Embryonic facial prominence (tissue), 1 donor: ENCODE measurements at regions not wholly inside any gene's neighbourhood (a gene's known extent, or its start where the extent isn't known, plus 50 kb on each side); places are given as distances from the start of the nearest gene placed in this dataset.
A peak's percentile ranks its signal among the peaks of the same experiment; 100 is the strongest.

ENCODE experiments used
- DNase-seq: peaks from one replicate; pipeline ENCODE4 v3.0.0-alpha.2; 2016; ENCODE audit errors: extremely low spot score

- no peak for DNase-seq
These were observed 78.6 kb upstream of the MGMT start for GRCh38 chr10:129388435-129388834.

- DNase-seq: no peak
These were observed 77.8 kb upstream of the MGMT start for GRCh38 chr10:129389194-129389593.

- DNase-seq: no peak
These were observed 76.9 kb upstream of the MGMT start for GRCh38 chr10:129390147-129390546.

GRCh38 chr10:129390726-129391125 is 76.3 kb upstream of the MGMT start:
- no peak for DNase-seq

GRCh38 chr10:129391464-129391863 is 75.6 kb upstream of the MGMT start:
- DNase-seq: no peak

- no peak for DNase-seq
These were observed 74.2 kb upstream of the MGMT start for GRCh38 chr10:129392855-129393254.

- DNase-seq: no peak
These were observed 73.2 kb upstream of the MGMT start for GRCh38 chr10:129393812-129394211.

GRCh38 chr10:129394518-129395328 is 72.3 kb upstream of the MGMT start:
- DNase-seq: no peak

GRCh38 chr10:129396021-129396722 is 70.9 kb upstream of the MGMT start:
- DNase-seq: no peak

- DNase-seq: no peak
These were observed 69.7 kb upstream of the MGMT start for GRCh38 chr10:129397198-129397974.

GRCh38 chr10:129398711-129399141 is 68.3 kb upstream of the MGMT start:
- DNase-seq: peak; percentile 36

- no peak for DNase-seq
These were observed 66.6 kb upstream of the MGMT start for GRCh38 chr10:129400426-129400825.

GRCh38 chr10:129402459-129402858 is 64.6 kb upstream of the MGMT start:
- DNase-seq: no peak

- DNase-seq: no peak
These were observed 63.0 kb upstream of the MGMT start for GRCh38 chr10:129404091-129404490.

- DNase-seq: no peak
These were observed 61.7 kb upstream of the MGMT start for GRCh38 chr10:129405389-129405788.

- no peak for DNase-seq
These were observed 56.2 kb upstream of the MGMT start for GRCh38 chr10:129410688-129411392.

- no peak for DNase-seq
These were observed 55.7 kb upstream of the MGMT start for GRCh38 chr10:129411393-129411705.

- DNase-seq: no peak
These were observed 55.3 kb upstream of the MGMT start for GRCh38 chr10:129411772-129412171.

GRCh38 chr10:129413024-129413423 is 54.0 kb upstream of the MGMT start:
- no peak for DNase-seq

- no peak for DNase-seq
These were observed 51.6 kb upstream of the MGMT start for GRCh38 chr10:129415215-129416140.

- DNase-seq: no peak
These were observed 50.9 kb upstream of the MGMT start for GRCh38 chr10:129416155-129416554.
